GM12878 (cell line): ENCODE measurements at regions not wholly inside any gene's neighbourhood (a gene's known extent, or its start where the extent isn't known, plus 50 kb on each side); places are given as distances from the start of the nearest gene placed in this dataset.

Experiments
- ATAC-seq: fragments of 200-7000 bp; cut with Tn5 transposase; 3 replicates; pipeline ENCODE4 v1.9.1; 2020; ENCODE audit warnings: mild to moderate bottlenecking, moderate library complexity
- BruUV-seq: library from RNA; stranded (reverse); fragments of 400-500 nt; replicated peaks from 2 replicates; lab custom pipeline; 2021; lab: Mats Ljungman, UMichigan
- CTCF ChIA-PET: fragments of 300-600 bp; sonication (Branson Sonifier 250); formaldehyde crosslinking; extraction: SDS; loops from one replicate; lab custom pipeline; 2021; ENCODE audit warnings: inconsistent platforms; lab: Yijun Ruan, JAX
- POLR2A ChIA-PET: fragments of 350-600 bp; formaldehyde crosslinking; extraction: SDS; loops from one replicate; lab custom pipeline; 2021; ENCODE audit warnings: inconsistent platforms; lab: Charles Lee
- RAD21 ChIA-PET: fragments of 300-600 bp; sonication (Branson Sonifier 250); formaldehyde crosslinking; loops from one replicate; lab custom pipeline; 2023; ENCODE audit warnings: antibody characterized with exemption; ENCODE audit not compliant: unreplicated experiment; lab: Charles Lee
- SMC1A ChIA-PET: fragments of 300-600 bp; sonication (Branson Sonifier 250); formaldehyde crosslinking; loops from one replicate; lab custom pipeline; 2023; ENCODE audit not compliant: unreplicated experiment, uncharacterized antibody; lab: Charles Lee
- DNase-seq: peaks from one replicate; pipeline ENCODE4 v3.0.0-alpha.2; 2011; ENCODE audit warnings: low read depth, low spot score
- FAIRE-seq: peaks from 3 replicates; lab custom pipeline; 2011; peaks lifted over from hg19 to GRCh38; lab: Jason Lieb, UNC
- H2AFZ ChIP-seq: 2 replicates; pipeline ENCODE4 v1.6.0; 2011; ENCODE audit warnings: low read depth, low read length, control low read depth; ENCODE audit not compliant: control insufficient read depth
- H3K27ac ChIP-seq: 2 replicates; pipeline ENCODE4 v1.5.1; 2011; ENCODE audit warnings: control low read depth; ENCODE audit not compliant: control insufficient read depth, insufficient read depth
- H3K27me3 ChIP-seq, 2 experiments: replicated peaks in 1 of 2; 2 replicates each; pipeline versions ENCODE4 v1.6.0 to v1.6.1; 2011; ENCODE audit warnings: low read length in 1 of 2; ENCODE audit not compliant: control insufficient read depth in 2 of 2, insufficient read depth in 2 of 2
- H3K36me3 ChIP-seq, 2 experiments: 2 replicates each; pipeline ENCODE4 v1.5.1; 2011; ENCODE audit warnings: low read length in 1 of 2; ENCODE audit not compliant: control insufficient read depth in 2 of 2, insufficient read depth in 2 of 2
- H3K4me1 ChIP-seq: 2 replicates; pipeline ENCODE4 v1.6.1; 2011; ENCODE audit warnings: mild to moderate bottlenecking, low read length, moderate library complexity, mixed read lengths; ENCODE audit not compliant: control insufficient read depth, insufficient read depth
- H3K4me2 ChIP-seq: 2 replicates; pipeline ENCODE4 v1.6.0; 2011; ENCODE audit warnings: control low read depth; ENCODE audit not compliant: control insufficient read depth, insufficient read depth
- H3K4me3 ChIP-seq: fragments of 200-600 bp; sonication (generic); 2 replicates; pipeline ENCODE4 v1.5.1; 2016
- H3K79me2 ChIP-seq: 2 replicates; pipeline ENCODE4 v1.6.0; 2011; ENCODE audit warnings: low read length; ENCODE audit not compliant: control insufficient read depth, insufficient read depth
- H3K9ac ChIP-seq: 2 replicates; pipeline ENCODE4 v1.8.0; 2011; ENCODE audit warnings: low read length, control low read depth, mixed read lengths; ENCODE audit not compliant: control insufficient read depth, insufficient read depth
- H3K9me3 ChIP-seq: replicated peaks from 3 replicates; pipeline ENCODE4 v1.5.1; 2011; ENCODE audit warnings: mild to moderate bottlenecking, low read length; ENCODE audit not compliant: control insufficient read depth, insufficient read depth
- H4K20me1 ChIP-seq: 2 replicates; pipeline ENCODE4 v1.6.0; 2011; ENCODE audit not compliant: control insufficient read depth, insufficient read depth
- ATF2 ChIP-seq: IDR thresholded peaks from 2 replicates; pipeline ENCODE4 v1.6.1; 2012; ENCODE audit warnings: low read length, inconsistent platforms
- BMI1 ChIP-seq: fragments of 450-650 bp; IDR thresholded peaks from 2 replicates; pipeline ENCODE4 v1.6.1; 2016; ENCODE audit warnings: mild to moderate bottlenecking, moderate library complexity, borderline replicate concordance
- CREB1 ChIP-seq: IDR thresholded peaks from 2 replicates; pipeline ENCODE4 v1.6.1; 2012; ENCODE audit warnings: low read depth, mild to moderate bottlenecking, inconsistent platforms
- ESRRA ChIP-seq: IDR thresholded peaks from 2 replicates; pipeline ENCODE4 v1.6.1; 2012; ENCODE audit warnings: mild to moderate bottlenecking, low read length, improper control_type of control experiment
- FOS ChIP-seq: IDR thresholded peaks from 3 replicates; pipeline ENCODE4 v1.6.1; 2011; ENCODE audit warnings: borderline replicate concordance; ENCODE audit not compliant: insufficient read length; ENCODE audit errors: extremely low read depth
- JUNB ChIP-seq: IDR thresholded peaks from 2 replicates; pipeline ENCODE4 v1.6.1; 2016; ENCODE audit warnings: antibody characterized with exemption, mild to moderate bottlenecking
- KLF5 ChIP-seq: fragments of 450-650 bp; IDR thresholded peaks from 2 replicates; pipeline ENCODE4 v1.6.1; 2014; ENCODE audit warnings: mild to moderate bottlenecking; ENCODE audit not compliant: partially characterized antibody
- MTA2 ChIP-seq: fragments of 450-650 bp; IDR thresholded peaks from 2 replicates; pipeline ENCODE4 v1.6.1; 2016; ENCODE audit warnings: low read depth, mild to moderate bottlenecking, moderate library complexity
- NBN ChIP-seq: fragments of 450-650 bp; IDR thresholded peaks from 2 replicates; pipeline ENCODE4 v1.6.1; 2016
- PAX8 ChIP-seq: fragments of 450-650 bp; IDR thresholded peaks from 2 replicates; pipeline ENCODE4 v1.6.1; 2017; ENCODE audit warnings: mild to moderate bottlenecking, moderate library complexity
- RAD21 ChIP-seq: IDR thresholded peaks from 2 replicates; pipeline ENCODE4 v1.6.1; 2011; ENCODE audit warnings: mild to moderate bottlenecking, low read depth, low read length, moderate library complexity; ENCODE audit not compliant: insufficient read depth
- SP1 ChIP-seq: IDR thresholded peaks from one replicate; pipeline ENCODE4 v1.6.1; 2011; ENCODE audit warnings: low read depth, low read length
- TAF1 ChIP-seq: IDR thresholded peaks from 2 replicates; pipeline ENCODE4 v1.6.1; 2011; ENCODE audit warnings: mild to moderate bottlenecking, low read depth, low read length, borderline replicate concordance
- WRNIP1 ChIP-seq: IDR thresholded peaks from 2 replicates; pipeline ENCODE4 v1.6.1; 2011; ENCODE audit warnings: low read depth, low read length, improper control_type of control experiment, borderline replicate concordance
- ZZZ3 ChIP-seq: IDR thresholded peaks from 2 replicates; pipeline ENCODE4 v1.6.1; 2011; ENCODE audit warnings: low read depth; ENCODE audit not compliant: control insufficient read depth, insufficient read length
- WGBS: methylation state at CpG from one replicate; pipeline ENCODE4 v1.1.6; 2016; ENCODE audit warnings: low lambda C conversion rate; ENCODE audit not compliant: insufficient replicate concordance, insufficient coverage; ENCODE audit errors: missing lambda C conversion rate; 5-methylcytosine and 5-hydroxymethylcytosine counted together
- in situ Hi-C: fragments of 300-500 bp; cut with MboI; formaldehyde crosslinking; loops from 9 replicates; pipeline ENCODE4 v1.14.3; 2018; ENCODE audit warnings: mixed read lengths
- intact Hi-C: fragments of 100-400 bp; cut with micrococcal nuclease; formaldehyde crosslinking; loops from one replicate; pipeline ENCODE4 v1.14.2; 2022; ENCODE audit not compliant: unreplicated experiment
- TF ChIP-seq, protein P1 (sequence below): IDR thresholded peaks from 2 replicates; pipeline ENCODE4 v1.6.1; 2011; ENCODE audit warnings: low read depth, mild to moderate bottlenecking, low read length, moderate library complexity, borderline replicate concordance; ENCODE audit errors: extremely low read depth

DNA sequence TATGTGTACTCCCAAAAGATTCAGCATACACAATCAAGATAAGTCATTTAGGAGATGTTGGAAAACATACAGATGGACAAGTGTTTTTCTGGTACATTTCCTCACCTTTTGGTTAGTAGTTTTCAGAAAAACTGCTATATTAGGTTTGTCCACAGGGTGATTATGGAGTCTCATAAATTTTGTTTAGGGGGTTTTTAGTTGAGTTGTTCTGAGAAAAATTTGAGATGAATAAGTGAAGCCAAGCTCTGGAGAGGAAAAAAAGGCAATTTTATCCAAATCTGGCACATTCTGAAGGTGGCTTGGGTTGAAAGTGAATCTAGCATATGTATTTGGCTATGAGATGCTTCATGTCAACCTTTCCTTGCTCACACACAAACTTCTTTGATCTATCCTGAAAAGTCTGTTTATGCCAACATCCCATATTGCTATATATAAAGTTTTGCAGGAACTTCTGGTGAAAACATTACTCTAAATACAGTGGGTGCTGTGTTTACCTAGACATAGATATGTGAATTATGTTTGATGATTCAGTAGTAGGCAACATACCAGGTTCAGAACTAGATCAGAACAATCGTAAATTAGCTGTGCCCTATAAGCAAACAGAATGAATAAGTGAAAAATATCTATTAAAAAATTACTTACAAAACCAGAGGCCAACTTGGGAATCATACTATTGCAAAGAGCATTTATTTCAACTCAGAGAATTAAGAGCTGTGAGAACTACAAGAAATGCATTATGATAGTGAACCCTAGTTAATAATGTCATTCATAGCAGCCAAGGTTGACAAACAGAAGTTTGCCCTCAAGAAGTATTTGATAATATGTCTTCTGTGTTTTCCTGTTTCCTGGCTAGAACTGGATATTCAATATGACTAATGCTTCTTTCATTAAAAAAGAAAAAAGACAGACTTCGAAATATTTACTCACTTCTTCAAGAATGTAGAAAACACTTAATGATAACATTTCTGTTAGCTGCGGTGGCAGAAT, 552.0 kb downstream of the IRS1 start:
- Histone ChIP-seq H3K79me2 (no peaks in the 10 kb centered on the region), H3K27ac (no peak overlapping the region), H2AFZ (no peak overlapping the region), H3K9ac (no peak overlapping the region), H3K27me3 (no peaks in the 10 kb centered on the region), H3K4me1 (no peaks in the 10 kb centered on the region), H3K4me3 (no peak overlapping the region), H3K9me3 (no peaks in the 10 kb centered on the region), H4K20me1 (no peaks in the 10 kb centered on the region), H3K36me3 (no peaks in the 10 kb centered on the region), H3K4me2 (no peak overlapping the region)
- no peak for FAIRE-seq
- no peak for ATAC-seq
- TF ChIP-seq ESRRA: no peak
- peak; percentile 45; the same call in 1 of the 2 replicates for TF ChIP-seq JUNB
- TF ChIP-seq WRNIP1: no peak
- TF ChIP-seq TAF1: no peak
- TF ChIP-seq MTA2: no peak
- TF ChIP-seq BMI1: no peak
- TF ChIP-seq ZZZ3: no peak
- TF ChIP-seq CREB1: no peak
- TF ChIP-seq, protein P1, sequence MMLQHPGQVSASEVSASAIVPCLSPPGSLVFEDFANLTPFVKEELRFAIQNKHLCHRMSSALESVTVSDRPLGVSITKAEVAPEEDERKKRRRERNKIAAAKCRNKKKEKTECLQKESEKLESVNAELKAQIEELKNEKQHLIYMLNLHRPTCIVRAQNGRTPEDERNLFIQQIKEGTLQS: no peak
- peak; percentile 17; the same call in 1 of the 2 replicates for TF ChIP-seq RAD21
- no peak for TF ChIP-seq FOS
- TF ChIP-seq ATF2: no peak
- no peak for TF ChIP-seq SP1
- TF ChIP-seq NBN: no peak
- no peak for TF ChIP-seq PAX8
- no peak for TF ChIP-seq KLF5
- 24% methylated on average over 3 of the region's 3 CpGs for WGBS
- in situ Hi-C loops: no loop called here
- ChIA-PET RAD21 (no interaction called here), CTCF (interaction anchor here (1.0 to 1.4 kb wide), 2 partner anchors 28 to 555 kb away, joined by 3 read pairs; no protein-coding TSS in a partner anchor), POLR2A (no interaction called here), SMC1A (no interaction called here)
- DNase-seq: no peak
- intact Hi-C loops: no loop called here
- BruUV-seq: no TSS peak
